Heart left ventricle (tissue), 13 donors: ENCODE measurements at regions not wholly inside any gene's neighbourhood (a gene's known extent, or its start where the extent isn't known, plus 50 kb on each side); places are given as distances from the start of the nearest gene placed in this dataset.

ENCODE experiments used
- CTCF ChIP-seq, 12 donors: fragments of 200-600 bp; sonication (generic) in 4 of 12; IDR thresholded peaks; one replicate each; pipeline versions ENCODE4 v1.5.0 to v1.8.0; 2018 to 2022; ENCODE audit warnings: antibody characterized with exemption in 12 of 12, mild to moderate bottlenecking in 5 of 12
- POLR2A ChIP-seq, 2 donors: fragments of 450-650 bp; IDR thresholded peaks; one replicate each; pipeline ENCODE4 v1.6.1; 2017; ENCODE audit warnings: antibody characterized with exemption in 2 of 2, mild to moderate bottlenecking in 2 of 2, moderate library complexity in 2 of 2
- donor health status: ischemic (EF 13 %, LVEDD 7.1; RV severe dilation, severe dysfunction).
- donor health status: DM: no; HTN: yes; CAD: no.
- donor health status: DM: no; HTN: no; CAD: no.
- donor health status: ischemic (EF 25% LVEDD 6.9; RV normal size, moderate dysfunction).
- donor health status: ischemic (EF 25% LVEDD 5.7; RV mildly dilated, moderate dysfunction).
- donor health status: ischemic (EF 35%, LVEDD 5.7; RV mildly dilated, moderate dysfunction).
- donor health status: nonischemic (EF 11% LVEDD 7.7; RV severe dilation, severe dysfunction).
- donor health status: DM: yes; HTN: yes; CAD: no.
- donor health status: PGD.
- donor health status: ischemic (EF 29% LVEDD 5.4; RV normal size, mild dysfunction).
- donor health status: nonischemic (EF 23%, LVEDD 6.1; RV moderate dilation, normal function).

DNA sequence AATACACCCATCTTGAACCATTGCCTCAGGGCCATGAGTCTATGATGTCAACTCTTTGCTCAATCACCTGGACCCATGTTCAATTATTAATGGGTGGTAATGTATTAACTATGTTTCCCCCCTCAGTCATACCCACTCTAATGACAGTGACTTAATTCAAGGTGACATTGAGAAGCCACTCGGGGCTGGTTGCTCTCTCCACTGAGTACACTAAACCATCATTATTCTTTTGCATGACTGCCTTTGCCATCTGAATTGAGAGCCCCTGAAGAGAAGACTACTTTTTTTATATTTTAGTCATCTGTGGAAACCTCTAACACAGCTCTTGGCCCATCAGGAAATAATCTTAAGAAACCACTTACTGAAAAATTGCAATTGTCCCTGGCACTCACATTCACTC lies 139.2 kb upstream of the SOX21 start:
- TF ChIP-seq CTCF (IDR thresholded peaks at IDR 0.05) (no peak), POLR2A (IDR thresholded peaks at IDR 0.05) (no peak)
